HCT116 (cell line): ENCODE measurements at regions not wholly inside any gene's neighbourhood (a gene's known extent, or its start where the extent isn't known, plus 50 kb on each side); places are given as distances from the start of the nearest gene placed in this dataset.

ENCODE experiments used
- ATAC-seq: fragments of 200-7000 bp; cut with Tn5 transposase; 2 replicates; pipeline ENCODE4 v1.9.1; 2020; ENCODE audit warnings: mild to moderate bottlenecking, moderate library complexity
- BruUV-seq: library from RNA; stranded (reverse); fragments of 400-500 nt; replicated peaks from 2 replicates; lab custom pipeline; 2021; lab: Mats Ljungman, UMichigan
- CTCF ChIA-PET: fragments of 300-600 bp; sonication (Branson Sonifier 250); formaldehyde crosslinking; loops from one replicate; lab custom pipeline; 2021; ENCODE audit warnings: antibody characterized with exemption; lab: Charles Lee
- POLR2A ChIA-PET: fragments of 300-600, 350-600 bp; sonication (Branson Sonifier 250); formaldehyde crosslinking; loops from one replicate; lab custom pipeline; 2021; ENCODE audit warnings: antibody characterized with exemption; lab: Charles Lee
- RAD21 ChIA-PET, 2 experiments: fragments of 300-600 bp; sonication (Branson Sonifier 250); formaldehyde crosslinking; loops; one replicate each; lab custom pipeline; 2023; ENCODE audit warnings: low total read pairs in 2 of 2; ENCODE audit not compliant: uncharacterized antibody in 2 of 2, unreplicated experiment in 2 of 2, low non-redundant PET in 1 of 2; lab: Charles Lee
- DNase-seq: peaks from one replicate; pipeline ENCODE4 v3.0.0-alpha.2; 2010; ENCODE audit warnings: low read depth, low spot score
- H2AFZ ChIP-seq: fragments of 200-600 bp; shearing (Covaris generic), sonication (generic); 2 replicates; pipeline ENCODE4 v1.6.1; 2017; ENCODE audit warnings: low read depth, mixed run types, mixed read lengths, antibody characterized with exemption, low read length; ENCODE audit not compliant: poor library complexity, severe bottlenecking
- H3K27ac ChIP-seq: 2 replicates; pipeline ENCODE4 v1.5.1; 2012; ENCODE audit warnings: low read depth, low read length
- H3K27me3 ChIP-seq: fragments of 200-600 bp; sonication (generic); 2 replicates; pipeline ENCODE4 v1.6.1; 2016; ENCODE audit warnings: mixed run types, low read length, mixed read lengths; ENCODE audit not compliant: insufficient read depth
- H3K36me3 ChIP-seq, 2 experiments: fragments of 200-500 bp in 1 of 2; fragments of 200-600 bp in 1 of 2; sonication (Bioruptor generic) in 1 of 2; sonication (generic) in 1 of 2; 2 replicates each; pipeline versions ENCODE4 v1.5.1 to v1.6.1; 2014 to 2016; ENCODE audit warnings: low read length in 2 of 2, inconsistent platforms in 1 of 2, mixed read lengths in 1 of 2, mixed run types in 1 of 2; ENCODE audit not compliant: insufficient read depth in 2 of 2, control insufficient read depth in 1 of 2
- H3K4me1 ChIP-seq, 2 experiments: fragments of 200-600 bp in 1 of 2; sonication (generic) in 1 of 2; 2 replicates each; pipeline versions ENCODE4 v1.5.1 to v1.6.1; 2012 to 2017; ENCODE audit warnings: low read length in 2 of 2, inconsistent platforms in 1 of 2, mild to moderate bottlenecking in 1 of 2, mixed read lengths in 1 of 2, mixed run types in 1 of 2, moderate library complexity in 1 of 2; ENCODE audit not compliant: insufficient read depth in 2 of 2, control insufficient read depth in 1 of 2
- H3K4me2 ChIP-seq: fragments of 200-600 bp; sonication (generic); 2 replicates; pipeline ENCODE4 v1.6.1; 2017; ENCODE audit warnings: mixed run types, low read length, mixed read lengths
- H3K4me3 ChIP-seq, 2 experiments: fragments of 200-600 bp in 1 of 2; sonication (generic) in 1 of 2; replicated peaks in 1 of 2; 2 replicates each; pipeline ENCODE4 v1.5.1; 2011 to 2016; ENCODE audit warnings: low read length in 2 of 2, control low read depth in 1 of 2, low read depth in 1 of 2, mild to moderate bottlenecking in 1 of 2, mixed read lengths in 1 of 2, mixed run types in 1 of 2
- H3K79me2 ChIP-seq: fragments of 200-600 bp; sonication (generic); 2 replicates; pipeline ENCODE4 v1.6.1; 2017; ENCODE audit warnings: mild to moderate bottlenecking, mixed run types, low read length, moderate library complexity, mixed read lengths; ENCODE audit not compliant: insufficient read depth
- H3K9ac ChIP-seq: fragments of 200-600 bp; sonication (generic); 2 replicates; pipeline ENCODE4 v1.6.1; 2016; ENCODE audit warnings: low read length, mixed read lengths
- H3K9me2 ChIP-seq: fragments of 200-600 bp; sonication (generic), shearing (Covaris generic); 2 replicates; pipeline ENCODE4 v1.6.1; 2017; ENCODE audit warnings: mixed run types, mild to moderate bottlenecking, moderate library complexity; ENCODE audit not compliant: insufficient read depth
- H3K9me3 ChIP-seq, 2 experiments: fragments of 200-500 bp in 1 of 2; fragments of 200-600 bp in 1 of 2; sonication (Bioruptor generic) in 1 of 2; sonication (generic) in 1 of 2; 2 replicates each; pipeline ENCODE4 v1.6.1; 2014 to 2017; ENCODE audit warnings: low read length in 2 of 2, mixed read lengths in 2 of 2, inconsistent platforms in 1 of 2, low read depth in 1 of 2, mild to moderate bottlenecking in 1 of 2, mixed run types in 1 of 2, moderate library complexity in 1 of 2; ENCODE audit not compliant: control insufficient read depth in 1 of 2, insufficient read depth in 1 of 2
- H4K20me1 ChIP-seq: fragments of 200-600 bp; sonication (generic), shearing (Covaris generic); 2 replicates; pipeline ENCODE4 v1.6.1; 2017; ENCODE audit warnings: mixed run types, mild to moderate bottlenecking, moderate library complexity; ENCODE audit not compliant: insufficient read depth
- FOSL1 ChIP-seq: IDR thresholded peaks from 2 replicates; pipeline ENCODE4 v1.6.1; 2012; ENCODE audit warnings: low read depth
- JUND ChIP-seq: IDR thresholded peaks from 2 replicates; pipeline ENCODE4 v1.6.1; 2012
- POLR2A ChIP-seq: IDR thresholded peaks from 2 replicates; pipeline ENCODE4 v1.7.0; 2011; ENCODE audit warnings: borderline replicate concordance; ENCODE audit not compliant: insufficient read depth, insufficient read length; ENCODE audit errors: extremely low read depth
- RAD21 ChIP-seq: IDR thresholded peaks from 2 replicates; pipeline ENCODE4 v1.6.1; 2012; ENCODE audit warnings: low read depth, mild to moderate bottlenecking
- SP1 ChIP-seq: IDR thresholded peaks from 2 replicates; pipeline ENCODE4 v1.6.1; 2012; ENCODE audit warnings: low read depth
- SRF ChIP-seq: IDR thresholded peaks from 2 replicates; pipeline ENCODE4 v1.6.1; 2012; ENCODE audit warnings: low read depth
- TCF7L2 ChIP-seq: IDR thresholded peaks from 2 replicates; pipeline ENCODE4 v1.7.0; 2011; ENCODE audit warnings: borderline replicate concordance, inconsistent platforms; ENCODE audit not compliant: insufficient read depth, insufficient read length; ENCODE audit errors: extremely low read depth
- ZNF274 ChIP-seq: fragments of 200-500 bp; sonication (Bioruptor generic); IDR thresholded peaks from 2 replicates; pipeline ENCODE4 v1.6.1; 2014; ENCODE audit warnings: mild to moderate bottlenecking, low read depth, low read length, inconsistent platforms
- intact Hi-C: fragments of 100-400 bp; cut with micrococcal nuclease; formaldehyde crosslinking; loops from 2 replicates; pipeline ENCODE4 v1.10.0; 2022
- TF ChIP-seq, protein P1 (sequence below), 3 experiments: fragments of 200-600 bp in 1 of 3; sonication (generic) in 1 of 3; IDR thresholded peaks in 2 of 3; conservative IDR thresholded peaks in 1 of 3; 2 replicates each; pipeline ENCODE4 v1.5.1; 2012 to 2017; ENCODE audit warnings: low read depth in 2 of 3, low read length in 2 of 3, antibody characterized with exemption in 1 of 3, borderline replicate concordance in 1 of 3, control low read depth in 1 of 3, mild to moderate bottlenecking in 1 of 3, mixed read lengths in 1 of 3, mixed run types in 1 of 3, moderate library complexity in 1 of 3; ENCODE audit not compliant: insufficient read depth in 1 of 3
- TF ChIP-seq, protein P2 (sequence below): IDR thresholded peaks from 2 replicates; pipeline ENCODE4 v1.6.1; 2011; ENCODE audit warnings: mild to moderate bottlenecking, low read length, moderate library complexity; ENCODE audit not compliant: insufficient replicate concordance; ENCODE audit errors: extremely low read depth
- TF ChIP-seq, protein P3 (sequence below): IDR thresholded peaks from 2 replicates; pipeline ENCODE4 v1.6.1; 2012; ENCODE audit warnings: low read depth

DNA sequence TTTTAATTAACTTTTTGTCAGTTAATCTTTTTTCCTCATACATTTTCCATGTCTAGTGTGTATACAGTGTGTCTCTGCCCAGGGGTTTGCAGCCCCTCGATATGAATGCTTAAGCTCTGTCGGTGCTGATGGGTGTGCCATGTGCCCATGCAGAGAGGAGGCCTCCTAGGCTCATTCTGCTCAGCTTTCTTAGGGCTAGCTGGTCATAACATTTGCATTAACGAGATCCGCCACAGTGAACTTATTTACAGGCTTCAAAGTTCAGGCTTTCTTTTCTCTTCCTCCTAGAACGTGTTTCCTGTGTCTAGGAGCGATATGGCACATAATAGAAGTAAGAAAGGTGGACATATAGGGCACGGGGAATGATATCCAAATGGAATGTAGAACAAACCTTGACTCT, 783.3 kb downstream of the PLCL1 start:
- intact Hi-C loops: no loop called here
- Histone ChIP-seq H3K27me3 (no peaks in the 10 kb centered on the region), H3K36me3 (no peaks in the 10 kb centered on the region), H3K27ac (no peak overlapping the region), H3K79me2 (no peaks in the 10 kb centered on the region), H3K9ac (no peak overlapping the region), H3K9me2 (no peaks in the 10 kb centered on the region), H3K9me3 (no peaks in the 10 kb centered on the region), H4K20me1 (no peaks in the 10 kb centered on the region), H3K4me2 (no peak overlapping the region), H2AFZ (no peak overlapping the region), H3K4me1 (no peaks in the 10 kb centered on the region), H3K4me3 (no peak overlapping the region)
- ATAC-seq: no peak
- POLR2A ChIA-PET: no interaction called here
- CTCF ChIA-PET: no interaction called here
- no peak for DNase-seq
- BruUV-seq: no TSS peak
- TF ChIP-seq, protein P1, sequence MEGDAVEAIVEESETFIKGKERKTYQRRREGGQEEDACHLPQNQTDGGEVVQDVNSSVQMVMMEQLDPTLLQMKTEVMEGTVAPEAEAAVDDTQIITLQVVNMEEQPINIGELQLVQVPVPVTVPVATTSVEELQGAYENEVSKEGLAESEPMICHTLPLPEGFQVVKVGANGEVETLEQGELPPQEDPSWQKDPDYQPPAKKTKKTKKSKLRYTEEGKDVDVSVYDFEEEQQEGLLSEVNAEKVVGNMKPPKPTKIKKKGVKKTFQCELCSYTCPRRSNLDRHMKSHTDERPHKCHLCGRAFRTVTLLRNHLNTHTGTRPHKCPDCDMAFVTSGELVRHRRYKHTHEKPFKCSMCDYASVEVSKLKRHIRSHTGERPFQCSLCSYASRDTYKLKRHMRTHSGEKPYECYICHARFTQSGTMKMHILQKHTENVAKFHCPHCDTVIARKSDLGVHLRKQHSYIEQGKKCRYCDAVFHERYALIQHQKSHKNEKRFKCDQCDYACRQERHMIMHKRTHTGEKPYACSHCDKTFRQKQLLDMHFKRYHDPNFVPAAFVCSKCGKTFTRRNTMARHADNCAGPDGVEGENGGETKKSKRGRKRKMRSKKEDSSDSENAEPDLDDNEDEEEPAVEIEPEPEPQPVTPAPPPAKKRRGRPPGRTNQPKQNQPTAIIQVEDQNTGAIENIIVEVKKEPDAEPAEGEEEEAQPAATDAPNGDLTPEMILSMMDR (IDR thresholded peaks at IDR 0.05 in 2 of 3, conservative IDR thresholded peaks at IDR 0.05 in 1 of 3; ENCODE audit: borderline replicate concordance in 1 of 3, insufficient read depth in 1 of 3, low read depth in 2 of 3, low read length in 2 of 3): no peak
- RAD21 ChIA-PET: no interaction called here

DNA sequence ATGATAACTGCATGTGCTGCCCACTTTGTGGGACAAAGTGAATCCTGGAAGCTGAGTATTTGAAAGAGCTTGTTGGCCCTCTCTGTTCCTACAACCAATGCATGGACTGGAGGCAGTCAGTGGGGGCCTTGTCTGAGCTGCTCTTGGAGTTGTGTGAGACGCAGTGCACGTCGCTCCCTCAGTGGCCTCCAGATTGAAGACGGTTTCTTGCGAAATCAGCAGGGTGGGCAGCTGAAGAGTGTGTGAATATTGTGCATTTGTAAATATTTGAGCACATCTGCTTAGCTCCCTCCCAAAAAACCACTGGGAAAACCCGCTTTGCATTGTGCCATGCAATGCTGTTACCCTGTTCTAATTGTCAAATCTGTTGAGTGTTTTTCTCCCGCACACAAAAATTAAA, 782.8 kb downstream of the PLCL1 start:
- Histone ChIP-seq H3K4me2 (no peak overlapping the region), H3K36me3 (no peaks in the 10 kb centered on the region), H3K9me2 (no peaks in the 10 kb centered on the region), H2AFZ (no peak overlapping the region), H3K79me2 (no peaks in the 10 kb centered on the region), H3K4me3 (no peak overlapping the region), H4K20me1 (no peaks in the 10 kb centered on the region), H3K9ac (no peak overlapping the region), H3K27ac (no peak overlapping the region), H3K4me1 (no peaks in the 10 kb centered on the region), H3K27me3 (no peaks in the 10 kb centered on the region), H3K9me3 (no peaks in the 10 kb centered on the region)
- TF ChIP-seq POLR2A (no peak), ZNF274 (no peak), SRF (no peak), TCF7L2 (no peak), JUND (no peak), RAD21 (no peak), FOSL1 (no peak), SP1 (no peak)
- TF ChIP-seq, protein P2, sequence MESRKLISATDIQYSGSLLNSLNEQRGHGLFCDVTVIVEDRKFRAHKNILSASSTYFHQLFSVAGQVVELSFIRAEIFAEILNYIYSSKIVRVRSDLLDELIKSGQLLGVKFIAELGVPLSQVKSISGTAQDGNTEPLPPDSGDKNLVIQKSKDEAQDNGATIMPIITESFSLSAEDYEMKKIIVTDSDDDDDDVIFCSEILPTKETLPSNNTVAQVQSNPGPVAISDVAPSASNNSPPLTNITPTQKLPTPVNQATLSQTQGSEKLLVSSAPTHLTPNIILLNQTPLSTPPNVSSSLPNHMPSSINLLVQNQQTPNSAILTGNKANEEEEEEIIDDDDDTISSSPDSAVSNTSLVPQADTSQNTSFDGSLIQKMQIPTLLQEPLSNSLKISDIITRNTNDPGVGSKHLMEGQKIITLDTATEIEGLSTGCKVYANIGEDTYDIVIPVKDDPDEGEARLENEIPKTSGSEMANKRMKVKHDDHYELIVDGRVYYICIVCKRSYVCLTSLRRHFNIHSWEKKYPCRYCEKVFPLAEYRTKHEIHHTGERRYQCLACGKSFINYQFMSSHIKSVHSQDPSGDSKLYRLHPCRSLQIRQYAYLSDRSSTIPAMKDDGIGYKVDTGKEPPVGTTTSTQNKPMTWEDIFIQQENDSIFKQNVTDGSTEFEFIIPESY: no peak
- TF ChIP-seq, protein P3, sequence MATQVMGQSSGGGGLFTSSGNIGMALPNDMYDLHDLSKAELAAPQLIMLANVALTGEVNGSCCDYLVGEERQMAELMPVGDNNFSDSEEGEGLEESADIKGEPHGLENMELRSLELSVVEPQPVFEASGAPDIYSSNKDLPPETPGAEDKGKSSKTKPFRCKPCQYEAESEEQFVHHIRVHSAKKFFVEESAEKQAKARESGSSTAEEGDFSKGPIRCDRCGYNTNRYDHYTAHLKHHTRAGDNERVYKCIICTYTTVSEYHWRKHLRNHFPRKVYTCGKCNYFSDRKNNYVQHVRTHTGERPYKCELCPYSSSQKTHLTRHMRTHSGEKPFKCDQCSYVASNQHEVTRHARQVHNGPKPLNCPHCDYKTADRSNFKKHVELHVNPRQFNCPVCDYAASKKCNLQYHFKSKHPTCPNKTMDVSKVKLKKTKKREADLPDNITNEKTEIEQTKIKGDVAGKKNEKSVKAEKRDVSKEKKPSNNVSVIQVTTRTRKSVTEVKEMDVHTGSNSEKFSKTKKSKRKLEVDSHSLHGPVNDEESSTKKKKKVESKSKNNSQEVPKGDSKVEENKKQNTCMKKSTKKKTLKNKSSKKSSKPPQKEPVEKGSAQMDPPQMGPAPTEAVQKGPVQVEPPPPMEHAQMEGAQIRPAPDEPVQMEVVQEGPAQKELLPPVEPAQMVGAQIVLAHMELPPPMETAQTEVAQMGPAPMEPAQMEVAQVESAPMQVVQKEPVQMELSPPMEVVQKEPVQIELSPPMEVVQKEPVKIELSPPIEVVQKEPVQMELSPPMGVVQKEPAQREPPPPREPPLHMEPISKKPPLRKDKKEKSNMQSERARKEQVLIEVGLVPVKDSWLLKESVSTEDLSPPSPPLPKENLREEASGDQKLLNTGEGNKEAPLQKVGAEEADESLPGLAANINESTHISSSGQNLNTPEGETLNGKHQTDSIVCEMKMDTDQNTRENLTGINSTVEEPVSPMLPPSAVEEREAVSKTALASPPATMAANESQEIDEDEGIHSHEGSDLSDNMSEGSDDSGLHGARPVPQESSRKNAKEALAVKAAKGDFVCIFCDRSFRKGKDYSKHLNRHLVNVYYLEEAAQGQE: no peak
- ChIA-PET CTCF (no interaction called here), RAD21 (no interaction called here), POLR2A (no interaction called here)
- BruUV-seq: no TSS peak
- ATAC-seq: no peak
- no peak for DNase-seq
- intact Hi-C loops: no loop called here
